Dendritic cell treated with granulocyte-macrophage colony-stimulating factor and Interleukin-4, amounts not matched to agents 40 ng/mL and 50 ng/mL, for 4 days (primary cell): ENCODE measurements at regions not wholly inside any gene's neighbourhood (a gene's known extent, or its start where the extent isn't known, plus 50 kb on each side); places are given as distances from the start of the nearest gene placed in this dataset.
"Not testable (repeated sequence)": the region's sequence is repeated elsewhere in the genome, so short reads cannot be mapped to it uniquely, and the experiment has no call there.

Experiments used
- H3K27ac Mint-ChIP-seq: one replicate; pipeline ENCODE4 v1.8.0; 2022; ENCODE audit warnings: mild to moderate bottlenecking, mixed read lengths
- H3K27me3 Mint-ChIP-seq: one replicate; pipeline ENCODE4 v1.8.0; 2022; ENCODE audit warnings: mild to moderate bottlenecking, mixed read lengths
- H3K36me3 Mint-ChIP-seq: one replicate; pipeline ENCODE4 v1.8.0; 2022; ENCODE audit warnings: low read depth, mixed read lengths
- H3K4me1 Mint-ChIP-seq: one replicate; pipeline ENCODE4 v1.8.0; 2022; ENCODE audit warnings: low read depth, mixed read lengths
- H3K4me3 Mint-ChIP-seq: one replicate; pipeline ENCODE4 v1.8.0; 2022; ENCODE audit warnings: mild to moderate bottlenecking, moderate library complexity, mixed read lengths
- H3K9me3 Mint-ChIP-seq: one replicate; pipeline ENCODE4 v1.8.0; 2022; ENCODE audit warnings: mixed read lengths
- intact Hi-C: fragments of 100-400 bp; cut with micrococcal nuclease; formaldehyde crosslinking; loops from one replicate; pipeline ENCODE4 v1.15.0; 2022

DNA sequence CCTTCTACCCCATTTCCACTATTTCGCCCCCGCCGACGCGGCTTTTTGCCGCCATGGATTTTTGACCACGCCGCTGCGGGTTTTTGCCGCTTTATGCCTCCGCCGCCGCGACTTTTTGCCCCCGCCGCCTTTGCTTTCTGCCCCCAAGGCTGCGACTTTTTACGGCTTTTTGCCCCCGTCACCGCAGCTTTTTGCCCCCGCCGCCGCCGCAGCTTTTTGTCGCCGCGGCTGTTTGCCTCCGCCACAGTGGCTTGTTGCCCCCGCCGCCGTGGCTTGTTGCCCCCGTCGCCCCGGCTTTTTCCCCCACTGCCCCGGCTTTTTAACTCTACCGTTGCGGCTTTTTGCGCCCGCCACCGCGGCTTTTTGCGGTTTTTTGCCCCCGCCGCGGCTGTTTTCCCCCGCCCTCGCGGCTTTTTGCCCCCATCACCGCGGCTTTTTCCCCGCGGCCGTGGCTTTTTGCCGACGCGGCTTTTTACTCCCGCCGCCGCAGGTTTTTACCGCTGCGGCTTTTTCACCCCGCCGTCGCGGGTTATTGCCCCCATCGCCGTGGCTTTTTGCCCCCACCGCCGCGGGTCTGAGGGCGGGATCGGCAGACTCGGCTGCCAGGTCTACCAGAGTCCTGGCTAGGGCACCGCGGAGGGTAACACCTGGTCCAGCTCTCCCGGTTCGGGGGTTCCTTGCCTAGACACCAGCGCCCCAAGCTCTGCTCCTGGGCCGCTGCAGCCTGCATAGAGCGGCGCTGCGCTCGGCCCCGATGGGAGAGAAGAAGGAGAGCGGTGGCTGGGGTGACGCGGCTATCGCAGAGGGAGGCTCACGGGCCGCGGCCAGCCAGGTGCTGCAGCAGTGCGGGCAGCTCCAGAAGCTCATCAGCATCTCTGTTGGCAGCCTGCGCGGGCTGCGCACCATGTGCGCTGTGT, 562.7 kb upstream of the WSB1 start:
- Mint-ChIP-seq H3K27ac (no peak overlapping the region), H3K4me3 (no peak overlapping the region), H3K27me3 (peaks cover 5% of the 10 kb centered on the region), H3K36me3 (no peaks in the 10 kb centered on the region), H3K9me3 (peaks cover 42% of the 10 kb centered on the region), H3K4me1 (no peaks in the 10 kb centered on the region)
- intact Hi-C loops: no loop called here

DNA sequence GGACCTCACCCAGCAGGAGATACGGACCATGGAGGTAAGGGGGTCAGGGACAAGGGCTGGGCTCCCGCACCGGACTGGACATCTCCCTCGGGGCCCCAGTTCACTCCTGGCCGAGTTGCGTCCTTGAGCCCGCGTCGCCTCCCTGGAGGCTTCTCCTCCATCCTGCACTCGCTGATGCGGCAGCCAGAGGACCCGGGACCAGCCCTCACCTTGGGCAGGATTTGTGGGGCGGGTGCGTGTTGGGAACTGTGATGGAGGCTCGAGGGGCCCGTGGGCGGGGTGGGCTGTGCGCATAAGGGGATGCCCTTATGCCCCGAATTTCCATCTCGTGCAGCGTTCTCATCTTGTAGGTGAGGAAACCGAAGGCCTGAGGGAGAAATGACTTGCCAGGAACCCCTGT, 562.0 kb upstream of the WSB1 start:
- H3K4me3 Mint-ChIP-seq, H3K36me3 Mint-ChIP-seq, H3K27ac Mint-ChIP-seq, intact Hi-C loops, H3K4me1 Mint-ChIP-seq, H3K27me3 Mint-ChIP-seq: not testable (repeated sequence)
- H3K9me3 Mint-ChIP-seq: peaks cover 49% of the 10 kb centered on the region

GRCh38 chr17:26734775-26735174, 559.1 kb upstream of the WSB1 start:
- intact Hi-C loops, H3K27me3 Mint-ChIP-seq, H3K27ac Mint-ChIP-seq, H3K4me3 Mint-ChIP-seq, H3K36me3 Mint-ChIP-seq, H3K4me1 Mint-ChIP-seq: not testable (repeated sequence)
- peaks cover 76% of the 10 kb centered on the region for H3K9me3 Mint-ChIP-seq

- H3K9me3 Mint-ChIP-seq: peaks cover 78% of the 10 kb centered on the region
- H3K36me3 Mint-ChIP-seq, intact Hi-C loops, H3K4me1 Mint-ChIP-seq, H3K27me3 Mint-ChIP-seq, H3K4me3 Mint-ChIP-seq, H3K27ac Mint-ChIP-seq: not testable (repeated sequence)
These were observed 557.9 kb upstream of the WSB1 start for GRCh38 chr17:26735977-26736376.

- Mint-ChIP-seq H3K4me3 (no peak overlapping the region), H3K4me1 (no peaks in the 10 kb centered on the region), H3K27me3 (peaks cover 9% of the 10 kb centered on the region), H3K9me3 (peaks cover 33% of the 10 kb centered on the region), H3K27ac (no peak overlapping the region), H3K36me3 (peaks cover 6% of the 10 kb centered on the region)
- intact Hi-C loops: no loop called here
These were observed 527.8 kb upstream of the WSB1 start for GRCh38 chr17:26765860-26766709.

GRCh38 chr17:26766743-26767142, 527.2 kb upstream of the WSB1 start:
- H3K27ac Mint-ChIP-seq: no peak overlapping the region
- H3K4me3 Mint-ChIP-seq: no peak overlapping the region
- peaks cover 32% of the 10 kb centered on the region for H3K9me3 Mint-ChIP-seq
- peaks cover 6% of the 10 kb centered on the region for H3K36me3 Mint-ChIP-seq
- intact Hi-C loops: no loop called here
- no peaks in the 10 kb centered on the region for H3K4me1 Mint-ChIP-seq
- H3K27me3 Mint-ChIP-seq: peaks cover 9% of the 10 kb centered on the region

GRCh38 chr17:26773189-26774188, 520.4 kb upstream of the WSB1 start:
- H3K27ac Mint-ChIP-seq: no peak overlapping the region

GRCh38 chr17:26774291-26775218, 519.4 kb upstream of the WSB1 start:
- Mint-ChIP-seq H3K27me3 (peaks cover 22% of the 10 kb centered on the region), H3K27ac (no peak overlapping the region), H3K36me3 (peaks cover 24% of the 10 kb centered on the region), H3K4me3 (no peak overlapping the region), H3K4me1 (no peaks in the 10 kb centered on the region), H3K9me3 (peaks cover 48% of the 10 kb centered on the region)
- intact Hi-C loops: no loop called here

More at GRCh38 chr17:26773189-26774188, 520.4 kb upstream of the WSB1 start:
- H3K9me3 Mint-ChIP-seq: peaks cover 54% of the 10 kb centered on the region
- intact Hi-C loops: no loop called here
- H3K36me3 Mint-ChIP-seq: peaks cover 24% of the 10 kb centered on the region
- peaks cover 22% of the 10 kb centered on the region for H3K27me3 Mint-ChIP-seq
- no peaks in the 10 kb centered on the region for H3K4me1 Mint-ChIP-seq
- H3K4me3 Mint-ChIP-seq: no peak overlapping the region

DNA sequence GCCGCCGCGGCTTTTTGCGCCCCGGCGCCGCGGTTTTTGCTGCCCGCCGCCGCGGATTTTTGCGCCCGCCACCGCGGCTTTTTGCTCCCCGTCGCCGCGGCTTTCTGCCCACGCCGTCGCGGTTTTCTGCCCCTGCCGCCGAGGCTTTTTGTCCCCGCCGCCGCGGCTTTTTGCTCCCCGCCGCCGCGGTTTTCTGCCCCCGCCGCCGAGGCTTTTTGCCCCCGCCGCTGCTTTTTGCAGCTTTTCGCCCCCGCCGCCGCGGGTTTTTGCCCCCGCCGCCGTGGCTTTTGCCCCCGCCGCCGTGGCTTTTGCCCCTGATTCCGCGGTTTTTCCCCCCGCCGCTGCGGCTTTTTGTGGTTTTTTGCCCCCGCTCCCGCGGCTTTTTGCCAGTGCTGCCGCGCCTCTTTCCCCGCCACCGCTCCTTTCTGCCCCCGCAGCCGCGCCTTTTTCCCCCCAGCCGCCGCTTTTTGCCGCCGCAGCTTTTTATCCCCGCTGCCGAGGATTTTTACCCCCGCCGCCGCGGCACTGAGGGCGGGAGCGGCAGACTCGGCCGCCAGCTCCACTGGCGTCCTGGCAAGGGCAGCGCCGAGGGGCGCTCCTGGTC, 518.6 kb upstream of the WSB1 start:
- Mint-ChIP-seq H3K9me3 (peaks cover 42% of the 10 kb centered on the region), H3K36me3 (peaks cover 24% of the 10 kb centered on the region), H3K4me3 (no peak overlapping the region), H3K4me1 (no peaks in the 10 kb centered on the region), H3K27me3 (peaks cover 22% of the 10 kb centered on the region), H3K27ac (no peak overlapping the region)
- intact Hi-C loops: no loop called here

- H3K27me3 Mint-ChIP-seq, H3K27ac Mint-ChIP-seq, H3K4me1 Mint-ChIP-seq, H3K4me3 Mint-ChIP-seq, H3K36me3 Mint-ChIP-seq, intact Hi-C loops: not testable (repeated sequence)
- H3K9me3 Mint-ChIP-seq: peaks cover 35% of the 10 kb centered on the region
These were observed 513.6 kb upstream of the WSB1 start for GRCh38 chr17:26780187-26780814.

GRCh38 chr17:26782153-26782552, 511.8 kb upstream of the WSB1 start:
- no peak overlapping the region for H3K27ac Mint-ChIP-seq
- no peak overlapping the region for H3K4me3 Mint-ChIP-seq
- H3K9me3 Mint-ChIP-seq: peaks cover 20% of the 10 kb centered on the region
- no peaks in the 10 kb centered on the region for H3K4me1 Mint-ChIP-seq
- no peaks in the 10 kb centered on the region for H3K27me3 Mint-ChIP-seq
- intact Hi-C loops: no loop called here
- H3K36me3 Mint-ChIP-seq: no peaks in the 10 kb centered on the region

GRCh38 chr17:26792486-26792885, 501.4 kb upstream of the WSB1 start:
- Mint-ChIP-seq H3K4me3 (no peak overlapping the region), H3K27ac (no peak overlapping the region)

More at GRCh38 chr17:26792486-26792885, 501.4 kb upstream of the WSB1 start:
- intact Hi-C loops: no loop called here
- Mint-ChIP-seq H3K4me1 (no peaks in the 10 kb centered on the region), H3K27me3 (no peaks in the 10 kb centered on the region), H3K9me3 (no peaks in the 10 kb centered on the region), H3K36me3 (no peaks in the 10 kb centered on the region)
